ENCODE measurements at regions not wholly inside any gene's neighbourhood (a gene's known extent, or its start where the extent isn't known, plus 50 kb on each side); places are given as distances from the start of the nearest gene placed in this dataset.

DNA sequence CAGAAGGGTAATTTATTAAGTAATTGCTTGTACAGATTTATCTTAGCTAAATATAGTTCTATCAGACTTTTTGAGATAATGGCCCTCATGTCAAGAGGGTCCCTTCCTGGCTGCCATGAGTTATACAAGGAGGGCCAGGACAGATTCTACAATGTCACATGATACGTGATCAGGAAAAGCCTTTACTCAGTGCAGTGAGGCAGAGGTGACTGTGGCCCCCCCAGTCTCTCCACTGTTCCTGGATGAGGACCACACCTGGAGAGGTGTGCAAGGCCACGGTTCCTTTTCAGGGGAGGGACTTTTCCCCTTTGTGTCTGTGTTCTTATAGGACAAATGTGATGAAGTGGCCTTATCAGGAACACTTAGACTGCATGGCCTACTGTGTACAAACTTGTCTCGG, 54.3 kb upstream of the LRCH1 start:
- Mint-ChIP-seq H3K27ac (ENCODE audit: unreplicated experiment) (no peak overlapping the region), H3K27me3 (ENCODE audit: unreplicated experiment) (peaks cover 2% of the 10 kb centered on the region), H3K4me1 (ENCODE audit: unreplicated experiment) (peaks cover 7% of the 10 kb centered on the region), H3K4me3 (ENCODE audit: unreplicated experiment) (no peak overlapping the region), H3K9me3 (ENCODE audit: unreplicated experiment) (no peaks in the 10 kb centered on the region), H3K36me3 (ENCODE audit: low read depth, unreplicated experiment) (no peaks in the 10 kb centered on the region)
- TF ChIP-seq, protein P1, sequence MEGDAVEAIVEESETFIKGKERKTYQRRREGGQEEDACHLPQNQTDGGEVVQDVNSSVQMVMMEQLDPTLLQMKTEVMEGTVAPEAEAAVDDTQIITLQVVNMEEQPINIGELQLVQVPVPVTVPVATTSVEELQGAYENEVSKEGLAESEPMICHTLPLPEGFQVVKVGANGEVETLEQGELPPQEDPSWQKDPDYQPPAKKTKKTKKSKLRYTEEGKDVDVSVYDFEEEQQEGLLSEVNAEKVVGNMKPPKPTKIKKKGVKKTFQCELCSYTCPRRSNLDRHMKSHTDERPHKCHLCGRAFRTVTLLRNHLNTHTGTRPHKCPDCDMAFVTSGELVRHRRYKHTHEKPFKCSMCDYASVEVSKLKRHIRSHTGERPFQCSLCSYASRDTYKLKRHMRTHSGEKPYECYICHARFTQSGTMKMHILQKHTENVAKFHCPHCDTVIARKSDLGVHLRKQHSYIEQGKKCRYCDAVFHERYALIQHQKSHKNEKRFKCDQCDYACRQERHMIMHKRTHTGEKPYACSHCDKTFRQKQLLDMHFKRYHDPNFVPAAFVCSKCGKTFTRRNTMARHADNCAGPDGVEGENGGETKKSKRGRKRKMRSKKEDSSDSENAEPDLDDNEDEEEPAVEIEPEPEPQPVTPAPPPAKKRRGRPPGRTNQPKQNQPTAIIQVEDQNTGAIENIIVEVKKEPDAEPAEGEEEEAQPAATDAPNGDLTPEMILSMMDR (IDR thresholded peaks at IDR 0.05; ENCODE audit: unreplicated experiment) = no peak
- no peak for DNase-seq (ENCODE audit: low spot score)

DNA sequence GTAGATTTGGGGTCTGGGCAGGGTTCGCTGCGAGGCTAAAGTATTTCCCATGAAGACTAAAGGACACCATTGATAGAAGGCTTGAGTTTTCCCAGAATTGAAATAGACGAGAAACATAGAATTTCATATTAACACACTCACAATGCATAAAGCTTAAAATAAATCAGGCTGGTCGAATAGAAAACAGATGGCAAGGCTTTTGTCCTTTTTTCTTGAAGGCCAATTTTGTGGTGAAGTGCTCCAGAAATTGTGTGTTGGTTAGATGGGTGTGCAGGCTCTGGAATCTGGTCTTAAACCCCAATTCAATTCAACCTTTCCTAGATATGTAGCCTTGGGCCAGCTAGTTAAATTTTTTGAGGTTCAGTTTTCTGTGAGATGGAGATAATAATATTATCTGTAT, 56.9 kb upstream of the LRCH1 start:
- TF ChIP-seq, protein P1 (IDR thresholded peaks at IDR 0.05; ENCODE audit: unreplicated experiment) = no peak
- Mint-ChIP-seq H3K4me3 (ENCODE audit: unreplicated experiment) (no peak overlapping the region), H3K4me1 (ENCODE audit: unreplicated experiment) (peaks cover 13% of the 10 kb centered on the region), H3K36me3 (ENCODE audit: low read depth, unreplicated experiment) (no peaks in the 10 kb centered on the region), H3K27ac (ENCODE audit: unreplicated experiment) (no peak overlapping the region), H3K9me3 (ENCODE audit: unreplicated experiment) (no peaks in the 10 kb centered on the region), H3K27me3 (ENCODE audit: unreplicated experiment) (peaks cover 2% of the 10 kb centered on the region)
- DNase-seq (ENCODE audit: low spot score) = no peak

DNA sequence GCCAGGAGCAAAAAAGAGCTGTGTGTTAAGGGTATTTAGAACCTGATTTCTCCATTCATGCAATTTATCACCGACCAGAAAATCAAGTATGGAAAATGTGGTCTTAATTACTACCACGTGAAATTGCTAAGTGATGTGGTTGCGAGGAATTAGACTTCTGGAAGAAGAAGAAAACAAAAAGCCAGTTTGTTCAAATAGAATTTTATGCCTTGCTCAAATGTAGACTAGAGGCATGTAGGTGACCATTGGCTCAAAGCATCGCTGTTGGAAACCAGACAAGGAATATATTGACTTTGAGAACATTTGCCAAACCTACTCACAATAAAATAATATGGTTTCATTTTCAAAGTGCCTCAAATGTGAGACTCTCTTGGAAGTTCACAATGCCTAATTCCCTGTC, 57.3 kb upstream of the LRCH1 start:
- H3K27ac Mint-ChIP-seq (ENCODE audit: unreplicated experiment) = no peak overlapping the region
- H3K4me1 Mint-ChIP-seq (ENCODE audit: unreplicated experiment) = peaks cover 16% of the 10 kb centered on the region
- no peaks in the 10 kb centered on the region for H3K36me3 Mint-ChIP-seq (ENCODE audit: low read depth, unreplicated experiment)
- TF ChIP-seq, protein P1 (IDR thresholded peaks at IDR 0.05; ENCODE audit: unreplicated experiment) = no peak
- DNase-seq (ENCODE audit: low spot score) = no peak
- H3K9me3 Mint-ChIP-seq (ENCODE audit: unreplicated experiment) = no peaks in the 10 kb centered on the region
- H3K4me3 Mint-ChIP-seq (ENCODE audit: unreplicated experiment) = no peak overlapping the region
- H3K27me3 Mint-ChIP-seq (ENCODE audit: unreplicated experiment) = peaks cover 2% of the 10 kb centered on the region

DNA sequence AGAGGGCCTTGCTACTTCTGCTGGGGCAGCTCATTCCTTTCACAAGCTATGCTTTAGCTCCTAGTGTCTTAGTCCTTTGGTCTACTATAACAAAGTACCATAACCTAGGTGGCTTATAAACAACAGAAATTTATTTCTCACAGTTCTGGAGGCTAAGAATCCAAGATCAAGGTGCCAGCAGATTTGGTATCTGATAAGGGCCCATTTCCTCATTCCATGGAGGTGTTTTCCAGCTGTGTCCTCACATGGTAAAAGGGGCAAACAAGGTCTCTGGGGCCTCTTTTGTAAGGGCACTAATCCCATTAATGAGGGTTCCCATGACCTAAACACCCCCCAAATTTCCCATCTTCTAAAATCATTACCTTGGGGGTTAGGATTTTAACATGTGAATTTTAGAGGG, 57.9 kb upstream of the LRCH1 start:
- Mint-ChIP-seq H3K4me1 (ENCODE audit: unreplicated experiment) (peaks cover 22% of the 10 kb centered on the region), H3K36me3 (ENCODE audit: low read depth, unreplicated experiment) (no peaks in the 10 kb centered on the region), H3K4me3 (ENCODE audit: unreplicated experiment) (no peak overlapping the region), H3K27ac (ENCODE audit: unreplicated experiment) (no peak overlapping the region), H3K27me3 (ENCODE audit: unreplicated experiment) (peaks cover 2% of the 10 kb centered on the region), H3K9me3 (ENCODE audit: unreplicated experiment) (no peaks in the 10 kb centered on the region)
- TF ChIP-seq, protein P1 (IDR thresholded peaks at IDR 0.05; ENCODE audit: unreplicated experiment) = no peak
- DNase-seq (ENCODE audit: low spot score) = no peak

DNA sequence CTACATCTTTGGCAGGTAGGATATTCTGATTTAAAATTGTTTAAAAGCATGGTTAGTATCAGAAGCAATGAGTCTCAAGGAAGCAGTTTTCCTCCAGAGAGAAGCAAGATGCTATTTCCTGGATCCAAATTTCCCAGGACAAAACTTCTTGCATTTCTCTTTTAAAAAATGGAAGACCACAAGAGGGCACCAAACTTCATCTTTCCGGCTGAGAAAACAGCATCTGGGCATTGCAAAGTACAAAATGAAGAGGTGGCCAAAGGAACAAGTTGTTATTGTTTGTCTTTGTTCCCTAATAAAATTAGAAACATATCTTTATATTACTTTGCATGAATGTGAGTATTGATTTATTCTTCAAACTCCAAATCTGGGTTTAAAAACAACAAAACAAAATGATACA, 60.0 kb upstream of the LRCH1 start:
- H3K9me3 Mint-ChIP-seq (ENCODE audit: unreplicated experiment) = no peaks in the 10 kb centered on the region
- H3K27me3 Mint-ChIP-seq (ENCODE audit: unreplicated experiment) = no peaks in the 10 kb centered on the region
- H3K4me3 Mint-ChIP-seq (ENCODE audit: unreplicated experiment) = no peak overlapping the region
- peak; percentile 41 for DNase-seq (ENCODE audit: low spot score)
- H3K4me1 Mint-ChIP-seq (ENCODE audit: unreplicated experiment) = peaks cover 25% of the 10 kb centered on the region
- no peak overlapping the region for H3K27ac Mint-ChIP-seq (ENCODE audit: unreplicated experiment)
- no peaks in the 10 kb centered on the region for H3K36me3 Mint-ChIP-seq (ENCODE audit: low read depth, unreplicated experiment)
- TF ChIP-seq, protein P1 (IDR thresholded peaks at IDR 0.05; ENCODE audit: unreplicated experiment) = peak; percentile 69

All from endothelial cell (in vitro differentiated cells).